HG03095 (cell line): ENCODE measurements at regions not wholly inside any gene's neighbourhood (a gene's known extent, or its start where the extent isn't known, plus 50 kb on each side); places are given as distances from the start of the nearest gene placed in this dataset.
"Not testable (repeated sequence)": the region's sequence is repeated elsewhere in the genome, so short reads cannot be mapped to it uniquely, and the experiment has no call there.

ENCODE experiments used
- ATAC-seq: cut with Tn5 transposase; IDR thresholded peaks from one replicate; pipeline ENCODE4 v1.9.1; 2021; ENCODE audit warnings: moderate library complexity; ENCODE audit not compliant: unreplicated experiment

DNA sequence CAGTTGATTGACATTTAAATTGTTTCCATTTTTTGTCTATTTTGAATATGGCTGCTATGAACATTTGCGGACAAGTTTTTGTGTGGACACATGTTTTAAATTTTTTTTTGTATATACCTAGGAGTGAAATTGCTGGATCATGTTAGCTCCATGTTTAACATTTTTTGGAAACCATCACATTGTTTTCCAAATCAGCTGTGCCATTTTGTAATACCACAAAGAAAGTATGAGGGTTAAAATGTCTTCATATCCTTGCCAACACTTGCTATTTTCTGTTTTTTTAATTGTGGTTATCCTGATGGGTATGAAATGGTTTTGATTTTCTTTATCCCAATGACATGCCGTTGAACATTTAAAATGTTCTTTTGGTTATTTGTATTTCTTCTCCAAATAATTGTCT, 52.1 kb downstream of the CARTPT start:
- ATAC-seq, result no peak

DNA sequence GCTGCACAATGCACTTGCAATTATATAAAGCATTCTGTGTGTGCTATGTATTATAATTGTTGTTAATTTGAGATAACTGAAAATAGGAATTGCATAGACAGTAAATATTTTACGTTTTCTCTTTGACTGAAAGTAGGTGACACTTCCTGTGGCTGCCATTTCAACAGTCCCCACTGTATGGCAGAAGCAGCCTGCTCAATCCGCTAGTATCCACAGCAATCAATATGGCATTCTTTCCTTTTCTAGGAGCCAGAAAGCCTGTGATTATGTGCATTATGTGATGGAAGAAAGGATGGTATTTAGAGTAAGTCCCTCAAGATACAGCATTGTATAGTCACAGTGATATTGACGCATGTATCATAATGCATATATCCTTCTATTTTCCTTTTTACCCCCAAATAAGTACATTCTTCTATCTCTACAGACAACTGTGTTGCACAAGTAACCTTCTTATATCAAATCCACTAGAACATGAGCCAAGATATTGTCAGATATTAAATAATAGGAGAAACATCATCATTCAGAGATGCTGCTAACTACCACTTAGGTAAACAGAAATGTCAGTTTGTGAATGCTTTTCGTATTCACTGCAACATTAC, 59.7 kb downstream of the CARTPT start:
- no peak for ATAC-seq

GRCh38 chr5:71780597-71780996, 61.5 kb downstream of the CARTPT start:
- ATAC-seq, result no peak

DNA sequence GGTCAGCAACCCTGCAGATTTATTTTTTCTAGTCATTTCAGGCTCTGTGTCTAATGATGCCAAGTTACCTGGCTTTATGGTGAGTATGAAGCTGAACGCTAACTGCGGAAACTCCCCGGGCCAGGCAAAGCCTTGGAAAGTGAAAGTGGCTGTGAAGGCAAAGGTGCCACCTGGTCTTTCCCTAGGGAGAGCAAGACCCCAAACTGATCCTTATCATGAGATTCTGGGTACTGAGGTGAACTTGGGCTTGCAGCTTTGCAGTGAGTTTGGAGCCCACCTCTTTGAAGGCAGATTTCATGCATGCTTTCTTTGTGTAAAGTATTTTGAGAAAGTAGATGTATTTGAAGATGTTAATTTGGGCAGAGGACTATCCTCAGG, 63.3 kb downstream of the CARTPT start:
- peak; percentile 24 for ATAC-seq

GRCh38 chr5:71782771-71783770, 64.0 kb downstream of the CARTPT start:
- ATAC-seq, result peak; percentile 96

DNA sequence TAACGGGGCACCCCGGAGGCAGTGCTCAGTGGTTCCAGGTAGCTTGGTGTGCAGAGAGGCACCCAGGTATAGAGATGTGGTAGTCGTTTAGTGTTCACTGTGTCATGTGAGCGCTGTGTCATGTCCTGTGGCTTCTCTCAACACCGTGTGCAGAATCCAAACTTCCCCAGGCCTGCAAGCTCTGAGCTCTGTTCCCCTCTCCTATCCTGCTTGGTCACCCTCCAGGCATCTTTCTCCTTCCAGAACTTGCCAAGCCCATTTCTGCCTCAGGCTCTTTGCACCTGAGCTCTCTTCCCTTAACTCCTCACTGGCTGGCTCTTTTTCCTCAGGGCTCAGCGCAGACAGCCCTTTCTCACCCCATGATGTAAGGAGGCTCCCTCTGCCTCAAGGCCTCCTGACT, 64.8 kb downstream of the CARTPT start:
- ATAC-seq, result no peak

DNA sequence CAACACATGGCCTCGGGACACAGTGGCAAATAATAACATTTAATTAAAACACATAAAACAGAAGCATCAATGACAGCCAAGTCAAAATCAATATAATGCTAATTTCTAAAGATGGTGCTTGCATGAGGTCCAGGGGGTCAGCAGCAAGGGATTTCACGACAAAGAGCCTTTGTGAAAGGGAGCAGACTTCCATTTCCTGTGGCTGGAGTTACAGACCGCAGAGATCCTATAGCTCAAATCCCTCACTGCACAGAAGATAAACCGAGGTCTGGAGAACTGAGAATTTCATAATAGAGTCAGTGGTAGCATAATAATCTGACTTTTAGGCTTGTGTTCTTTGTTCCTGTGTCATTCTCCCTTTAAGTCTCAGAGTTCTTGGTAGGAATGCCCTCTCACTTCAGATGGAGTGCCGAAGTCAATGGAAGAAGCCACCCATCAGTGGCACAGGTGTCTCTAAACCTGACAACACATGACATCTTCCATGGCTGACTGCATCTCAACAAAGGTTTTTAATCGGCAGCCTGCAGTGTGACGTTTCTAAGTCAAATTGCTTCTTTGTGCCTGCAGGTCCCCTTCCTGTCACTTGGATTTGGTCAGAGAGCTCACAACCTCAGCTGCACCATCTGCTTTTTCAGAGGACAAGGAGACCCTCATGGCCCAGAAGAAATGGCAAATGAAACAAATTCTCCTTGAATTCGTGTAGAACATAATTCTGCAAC, 67.4 kb downstream of the CARTPT start:
- no peak for ATAC-seq

- no peak for ATAC-seq
Observed at GRCh38 chr5:71788794-71789193, 69.7 kb downstream of the CARTPT start.

DNA sequence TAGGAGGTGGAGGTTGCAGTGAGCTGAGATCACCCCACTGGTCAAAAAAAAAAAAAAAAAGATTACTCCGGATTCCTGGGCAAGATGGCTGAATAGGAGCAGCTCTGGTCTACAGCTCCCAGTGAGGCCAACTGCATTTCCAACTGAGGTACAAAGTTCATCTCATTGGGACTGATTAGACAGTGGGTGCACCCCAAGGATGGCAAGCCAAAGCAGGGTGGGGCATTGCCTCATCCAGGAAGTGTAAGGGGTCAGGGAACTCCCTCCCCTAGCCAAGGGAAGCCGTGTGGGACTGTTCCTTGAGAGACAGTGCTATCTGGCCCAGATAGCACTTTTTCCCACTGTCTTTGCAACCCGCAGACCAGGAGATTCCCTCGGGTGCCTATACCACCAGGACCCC, 70.7 kb downstream of the CARTPT start:
- ATAC-seq, result no peak

DNA sequence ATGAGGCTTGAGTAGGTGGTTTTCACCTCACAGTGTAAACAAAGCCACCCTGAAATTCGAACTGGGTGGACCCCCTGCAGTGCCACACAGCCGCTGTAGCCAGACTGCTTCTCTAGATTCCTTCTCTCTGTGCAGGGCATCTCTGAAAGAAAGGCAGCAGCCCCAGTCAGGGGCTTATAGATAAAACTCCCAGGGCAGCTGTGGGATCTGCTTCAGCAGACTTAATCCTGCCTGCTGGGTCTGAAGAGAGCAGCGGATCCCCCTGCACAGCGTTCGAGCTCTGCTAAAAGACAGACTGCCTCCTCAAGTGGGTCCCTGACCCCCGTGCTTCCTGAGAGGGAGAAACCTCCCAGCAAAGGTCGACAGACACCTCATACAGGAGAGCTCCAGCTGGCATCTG, 71.4 kb downstream of the CARTPT start:
- no peak for ATAC-seq

GRCh38 chr5:71792041-71792440, 73.0 kb downstream of the CARTPT start:
- not testable (repeated sequence) for ATAC-seq

GRCh38 chr5:71794061-71794695, 75.1 kb downstream of the CARTPT start:
- ATAC-seq, result no peak

GRCh38 chr5:71802673-71803072, 83.6 kb downstream of the CARTPT start:
- no peak for ATAC-seq

DNA sequence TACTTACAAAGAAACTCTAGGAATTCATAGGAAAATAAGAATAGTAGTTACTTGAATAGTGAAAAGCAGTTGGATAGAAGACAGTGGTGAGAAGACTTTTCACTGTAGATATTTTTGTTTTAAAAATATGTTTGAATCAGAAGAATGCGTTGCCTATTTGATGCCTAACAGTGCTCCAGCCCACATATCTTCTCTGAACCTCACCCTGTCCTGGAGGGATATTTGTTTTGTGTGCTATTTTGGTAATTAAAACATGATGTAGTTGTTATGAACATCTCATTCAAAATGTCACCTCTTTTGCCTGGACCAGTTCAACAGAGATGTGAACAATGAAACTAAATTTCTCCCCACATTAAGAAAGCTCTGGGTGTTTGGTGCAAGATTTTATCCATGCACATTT, 87.6 kb downstream of the CARTPT start:
- ATAC-seq, result no peak

DNA sequence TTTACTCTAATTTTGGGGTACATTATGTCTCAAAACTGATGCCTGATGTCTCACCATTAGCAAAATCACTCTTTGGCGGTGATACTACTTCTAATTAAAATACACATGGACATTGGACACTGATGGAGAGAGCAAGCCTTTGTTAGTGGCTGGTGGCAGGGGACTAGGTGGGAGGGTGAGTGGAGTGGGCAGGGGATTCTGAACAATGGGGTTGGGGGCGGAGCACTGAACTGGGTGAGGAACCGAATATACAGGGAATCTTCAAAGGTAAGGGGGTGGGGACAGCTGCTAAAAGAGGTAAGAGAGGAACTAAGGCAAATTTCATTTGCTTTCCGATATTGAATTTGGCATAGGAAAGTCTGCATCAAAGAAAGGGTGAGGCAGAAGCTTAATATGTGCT, 88.8 kb downstream of the CARTPT start:
- no peak for ATAC-seq

DNA sequence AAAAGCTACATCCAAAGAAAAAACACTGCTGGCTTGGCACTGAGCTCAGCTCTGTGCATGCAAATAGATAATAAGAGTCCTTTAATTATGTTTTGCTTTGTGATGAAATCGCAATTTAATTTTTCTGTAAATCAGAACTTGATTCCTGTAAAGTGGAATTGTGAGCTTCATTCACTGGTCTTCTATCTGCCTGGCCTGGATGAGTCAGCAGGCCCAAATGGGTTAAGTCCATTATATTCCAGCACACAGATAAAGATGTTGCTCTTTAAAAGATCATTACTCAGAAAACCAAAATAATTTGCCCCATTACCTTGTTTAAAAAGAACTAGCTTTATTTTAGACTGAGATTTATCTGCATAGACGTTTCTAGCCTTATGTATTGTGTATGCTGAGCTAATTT, 90.4 kb downstream of the CARTPT start:
- no peak for ATAC-seq

DNA sequence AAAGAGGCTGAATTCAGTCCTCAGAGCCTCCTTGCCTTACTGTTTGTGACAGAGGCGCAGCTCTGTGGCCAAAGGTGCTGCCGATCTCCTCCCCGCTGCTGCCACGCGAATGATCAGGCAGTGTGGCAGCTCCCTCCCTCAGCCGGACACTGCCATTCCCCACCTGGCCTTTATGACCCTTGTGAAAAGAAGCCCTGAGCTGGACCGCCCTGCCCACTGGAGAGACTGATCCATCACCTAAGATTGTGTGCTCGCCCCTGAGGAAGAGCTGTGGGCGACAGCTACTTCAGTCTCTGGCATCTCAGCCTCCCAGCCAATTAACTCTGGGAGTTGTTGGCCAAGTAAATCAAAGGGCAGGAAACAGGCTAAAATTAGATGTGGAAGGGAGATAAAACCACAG, 90.9 kb downstream of the CARTPT start:
- no peak for ATAC-seq

DNA sequence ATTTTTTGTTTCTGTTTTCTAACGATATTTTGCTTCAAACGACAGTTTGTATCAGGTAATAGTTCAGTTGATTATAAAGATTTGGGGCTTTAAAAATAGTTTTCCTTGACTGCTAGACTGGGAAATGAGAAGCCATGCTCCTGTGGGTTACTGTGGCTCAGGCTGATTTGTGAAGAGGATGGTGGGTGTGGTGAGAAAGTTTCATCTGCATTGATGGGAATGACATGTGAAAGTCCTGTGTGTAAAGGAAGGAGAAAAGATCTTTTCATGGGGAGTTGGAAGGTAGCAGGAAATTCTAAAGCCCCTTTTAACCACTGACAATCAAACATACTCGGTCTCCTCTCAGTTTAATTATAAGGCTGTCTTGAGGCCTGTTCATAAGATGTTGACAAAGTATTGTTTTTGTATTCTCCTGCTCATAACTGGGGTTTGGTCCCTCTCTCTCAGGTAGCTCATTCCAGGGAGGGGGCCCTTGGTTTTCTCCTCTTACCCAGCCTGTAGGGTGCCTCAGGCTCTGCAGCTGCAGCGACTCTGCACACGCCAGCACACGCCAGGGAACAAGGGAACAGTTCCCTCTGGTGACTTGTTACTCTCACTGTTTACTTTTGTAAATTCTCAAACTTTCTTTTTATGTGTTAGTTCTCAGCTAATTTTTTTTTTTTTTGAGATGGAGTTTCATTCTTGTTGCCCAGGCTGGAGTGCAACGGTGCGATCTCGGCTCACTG, 91.6 kb downstream of the CARTPT start:
- no peak for ATAC-seq

GRCh38 chr5:71811779-71812178, 92.7 kb downstream of the CARTPT start:
- no peak for ATAC-seq

- no peak for ATAC-seq
Observed at GRCh38 chr5:71816307-71816706, 97.2 kb downstream of the CARTPT start.

DNA sequence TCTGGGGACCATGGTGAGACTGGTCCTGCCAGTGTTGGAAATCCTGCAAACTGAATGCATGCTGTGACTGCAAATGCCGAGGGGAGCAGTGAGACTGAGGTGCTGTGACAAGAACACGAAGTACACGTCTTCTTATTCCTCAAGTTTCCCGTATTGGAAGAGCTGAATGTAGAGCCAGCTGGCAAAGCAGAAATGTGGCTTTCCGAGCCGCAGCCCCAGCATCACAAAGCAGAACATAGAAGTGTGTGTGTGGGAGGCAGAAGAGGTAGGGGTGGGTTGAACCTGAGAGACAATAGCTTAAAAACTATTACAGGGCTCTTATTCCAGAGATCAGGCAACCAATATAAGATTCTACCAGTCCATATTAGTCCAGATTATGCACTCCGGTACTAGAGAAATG, 98.8 kb downstream of the CARTPT start:
- ATAC-seq, result no peak
